ENCODE measurements at regions not wholly inside any gene's neighbourhood (a gene's known extent, or its start where the extent isn't known, plus 50 kb on each side); places are given as distances from the start of the nearest gene placed in this dataset.
"Not testable (repeated sequence)": the region's sequence is repeated elsewhere in the genome, so short reads cannot be mapped to it uniquely, and the experiment has no call there.

DNA sequence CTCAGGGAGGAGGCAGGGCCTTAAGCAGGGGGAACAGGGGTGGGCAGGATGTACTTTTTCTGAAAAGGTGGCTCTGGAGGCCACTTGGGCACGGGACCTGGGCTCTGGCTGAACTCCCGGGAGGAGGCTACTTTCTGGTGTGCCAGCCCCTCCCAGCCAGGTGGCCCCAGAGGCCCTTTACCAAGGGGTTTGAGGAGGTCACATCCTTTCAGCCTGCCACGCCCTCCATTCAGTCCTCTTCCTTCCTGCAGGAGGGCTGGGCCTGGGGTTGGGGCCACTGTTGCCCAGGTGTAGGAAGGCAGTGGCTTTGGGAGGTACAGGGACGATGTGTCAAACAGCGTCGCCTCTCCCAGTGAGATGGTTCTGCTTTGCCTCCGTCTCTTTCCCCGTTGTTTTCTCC, 172.5 kb downstream of the ADRA2C start:
- not testable (repeated sequence) for H3K9me3 Mint-ChIP-seq (ENCODE audit: low read depth); ATAC-seq; H3K36me3 Mint-ChIP-seq; H3K4me3 Mint-ChIP-seq; H3K27ac Mint-ChIP-seq; H3K27me3 Mint-ChIP-seq; DNase-seq
- CTCF ChIA-PET: interaction anchor here (1.1 kb wide), 1 partner anchor 58 kb away, joined by 4 read pairs; no protein-coding TSS in a partner anchor
- H3K4me1 Mint-ChIP-seq: peaks cover 15% of the 10 kb centered on the region

DNA sequence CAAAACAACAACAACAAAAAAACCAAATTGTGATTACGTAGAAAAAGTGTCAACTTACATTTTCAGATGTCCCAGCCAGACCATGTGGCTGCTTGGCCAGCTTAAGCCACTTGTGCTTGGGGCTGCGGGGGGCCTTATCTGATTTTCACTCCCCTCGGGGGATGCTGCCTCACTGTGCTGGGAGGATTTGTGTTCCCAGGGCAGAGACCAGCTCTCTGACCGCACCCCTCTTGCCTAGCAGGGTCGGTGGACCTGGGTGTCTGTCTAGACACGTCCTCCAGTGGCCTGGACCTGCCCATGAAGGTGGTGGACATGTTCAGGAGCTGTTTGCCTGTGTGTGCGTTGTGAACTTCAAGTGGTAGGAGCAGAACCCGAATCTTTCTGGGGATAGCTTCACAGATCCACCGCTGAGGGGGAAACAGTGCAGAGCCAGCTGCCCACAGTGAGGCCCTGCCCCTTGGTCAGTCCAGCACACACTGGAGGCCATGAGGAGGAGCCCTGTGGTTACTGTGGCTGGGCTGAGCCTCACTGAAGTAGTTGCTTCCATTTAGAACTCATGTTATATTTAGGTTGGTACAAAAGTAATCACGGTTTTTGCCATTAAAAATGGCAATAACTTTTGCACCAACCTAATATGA, 173.9 kb downstream of the ADRA2C start:
- CTCF ChIA-PET: interaction anchor here (1.1 kb wide), 1 partner anchor 60 kb away, joined by 4 read pairs; no protein-coding TSS in a partner anchor
- not testable (repeated sequence) for H3K27ac Mint-ChIP-seq; H3K4me3 Mint-ChIP-seq; ATAC-seq; DNase-seq; H3K9me3 Mint-ChIP-seq (ENCODE audit: low read depth); H3K27me3 Mint-ChIP-seq; H3K36me3 Mint-ChIP-seq
- H3K4me1 Mint-ChIP-seq: peaks cover 15% of the 10 kb centered on the region

DNA sequence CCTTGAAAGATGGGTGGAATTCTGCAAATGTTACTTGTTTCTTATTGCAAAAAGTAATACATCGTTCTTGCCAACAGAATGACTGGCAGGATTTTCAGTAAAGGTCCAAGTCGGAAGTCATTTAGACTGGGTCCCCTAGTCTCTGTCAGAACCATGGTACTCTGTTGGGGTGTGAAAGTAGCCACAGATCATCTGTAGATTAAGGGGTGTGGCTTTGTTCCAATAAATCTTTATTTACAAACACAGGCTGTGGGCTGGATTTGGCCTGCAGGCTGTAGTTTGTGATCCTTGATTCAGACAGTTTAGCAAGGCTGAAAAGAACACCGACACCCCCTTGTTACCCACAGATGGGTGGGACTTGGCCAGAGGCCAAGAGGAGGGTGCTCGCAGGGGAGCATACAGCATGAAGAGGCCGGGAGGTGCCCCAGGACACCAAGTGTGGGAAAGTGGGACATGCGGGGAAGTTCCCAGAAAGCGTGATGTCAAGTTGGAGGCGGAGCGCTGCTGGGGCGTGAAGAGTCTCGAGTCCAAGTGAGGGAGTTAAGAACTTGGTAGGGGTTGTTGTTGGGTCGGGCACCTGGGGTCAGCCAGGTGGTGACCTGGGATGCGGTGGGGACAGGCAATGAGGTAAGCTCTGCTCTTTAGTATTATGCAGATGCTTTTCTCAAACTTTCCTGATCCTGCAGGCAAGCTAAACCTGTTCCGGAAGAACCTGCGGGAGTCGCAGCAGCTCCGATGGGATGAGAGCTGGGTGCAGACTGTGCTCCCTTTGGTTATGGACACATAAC, 175.7 kb downstream of the ADRA2C start:
- CTCF ChIA-PET: interaction anchor here (0.8 to 1.1 kb wide), 5 partner anchors 12 to 62 kb away, joined by 3 to 6 read pairs (median 3); no protein-coding TSS in a partner anchor
- not testable (repeated sequence) for ATAC-seq; H3K4me3 Mint-ChIP-seq; H3K27me3 Mint-ChIP-seq; H3K36me3 Mint-ChIP-seq; H3K27ac Mint-ChIP-seq; DNase-seq; H3K9me3 Mint-ChIP-seq (ENCODE audit: low read depth)
- peaks cover 15% of the 10 kb centered on the region for H3K4me1 Mint-ChIP-seq

DNA sequence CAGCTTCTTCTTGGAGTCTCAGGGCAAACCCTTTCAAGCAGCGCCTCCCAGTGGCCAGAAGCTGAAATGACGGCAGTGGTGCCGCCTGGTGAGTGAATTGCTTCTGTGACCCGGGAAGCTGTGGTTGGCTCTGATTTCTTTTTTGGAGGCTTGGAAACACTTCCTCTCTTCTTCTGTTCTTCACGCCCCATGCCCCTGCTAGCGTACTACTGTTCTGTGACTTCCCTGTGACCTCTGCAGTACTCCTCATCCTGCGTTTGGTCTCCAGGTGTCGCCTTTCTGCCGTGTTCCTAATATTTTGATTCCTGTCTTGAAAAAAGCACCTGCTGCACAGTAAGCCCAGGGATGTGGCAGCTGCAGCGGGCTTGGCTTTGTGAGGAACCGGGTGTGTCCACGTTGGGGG, 176.4 kb downstream of the ADRA2C start:
- H3K27ac Mint-ChIP-seq: not testable (repeated sequence)
- CTCF ChIA-PET: interaction anchor here (0.5 to 1.1 kb wide), 6 partner anchors 12 to 1920 kb away, joined by 3 to 6 read pairs (median 3); no protein-coding TSS in a partner anchor

DNA sequence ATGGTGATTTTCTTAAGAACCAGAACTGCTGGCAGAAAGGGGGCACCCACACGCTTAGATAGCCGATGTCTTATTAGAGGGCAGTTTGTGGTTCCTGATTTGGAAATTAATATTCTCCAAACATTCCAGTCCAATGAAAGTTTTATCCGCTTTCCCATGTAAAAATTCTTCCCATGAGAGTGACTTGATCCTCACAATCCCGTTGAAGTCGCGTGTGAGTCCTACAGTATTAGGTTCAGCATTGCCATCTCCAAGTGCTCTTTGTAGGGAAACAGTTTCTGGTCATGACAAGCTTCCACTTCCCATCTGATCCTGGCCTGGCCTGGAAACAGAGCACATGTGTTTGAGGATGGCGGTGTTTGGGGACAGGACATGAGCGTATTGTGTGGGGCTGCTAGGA, 176.9 kb downstream of the ADRA2C start:
- H3K4me1 Mint-ChIP-seq: peaks cover 13% of the 10 kb centered on the region
- CTCF ChIA-PET: interaction anchor here (0.5 to 1.1 kb wide), 4 partner anchors 11 to 1920 kb away, joined by 3 to 4 read pairs (median 4); no protein-coding TSS in a partner anchor
- not testable (repeated sequence) for H3K36me3 Mint-ChIP-seq; H3K27ac Mint-ChIP-seq; H3K4me3 Mint-ChIP-seq; H3K9me3 Mint-ChIP-seq (ENCODE audit: low read depth); ATAC-seq; DNase-seq; H3K27me3 Mint-ChIP-seq

More for the DNA sequence above, 176.4 kb downstream of the ADRA2C start:
- not testable (repeated sequence) for H3K4me3 Mint-ChIP-seq; H3K36me3 Mint-ChIP-seq; H3K9me3 Mint-ChIP-seq (ENCODE audit: low read depth); H3K27me3 Mint-ChIP-seq; ATAC-seq
- peaks cover 15% of the 10 kb centered on the region for H3K4me1 Mint-ChIP-seq
- DNase-seq: peak; percentile 74

DNA sequence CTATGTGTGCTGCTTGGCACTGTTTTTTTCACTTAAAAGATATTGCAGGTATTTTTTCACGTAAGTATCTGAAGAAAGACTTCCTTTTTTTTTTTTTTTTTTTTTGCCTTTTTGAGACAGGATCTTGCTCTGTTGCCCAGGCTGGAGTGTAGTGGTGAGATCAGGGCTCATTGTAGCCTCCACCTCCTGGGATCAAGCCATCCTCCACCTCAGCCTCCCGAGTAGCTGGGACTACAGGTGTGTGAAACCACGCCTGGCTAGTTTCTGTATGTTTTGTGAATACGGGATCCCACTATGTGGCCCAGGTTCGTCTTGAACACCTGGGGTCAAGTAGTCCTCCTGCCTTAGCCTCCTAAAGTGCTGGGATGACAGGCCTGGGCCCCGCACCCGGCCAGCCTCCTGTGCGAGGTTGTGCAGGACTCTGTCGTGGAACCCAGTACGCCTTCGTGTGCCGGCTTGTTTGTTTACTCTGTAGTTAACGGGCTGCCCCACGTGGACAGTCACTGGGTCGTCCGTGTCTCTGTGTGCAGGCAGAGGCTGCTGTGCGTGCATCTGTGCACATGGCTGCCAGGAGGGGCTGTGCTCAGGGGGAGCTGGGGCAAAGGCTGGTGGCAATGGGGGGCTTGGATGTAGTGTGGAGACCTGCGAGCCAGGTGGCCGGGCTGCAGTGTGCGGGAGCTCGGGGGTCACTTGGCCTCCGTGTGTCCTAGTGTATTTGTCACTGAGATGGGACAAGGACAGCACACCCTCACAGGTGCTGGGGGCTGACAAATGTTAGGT, 179.5 kb downstream of the ADRA2C start:
- Mint-ChIP-seq H3K4me3 (no peak overlapping the region), H3K27me3 (no peaks in the 10 kb centered on the region), H3K36me3 (no peaks in the 10 kb centered on the region), H3K9me3 (ENCODE audit: low read depth) (no peaks in the 10 kb centered on the region), H3K4me1 (peaks cover 4% of the 10 kb centered on the region), H3K27ac (no peak overlapping the region)
- DNase-seq (no peak), ATAC-seq (no peak)
- CTCF ChIA-PET: interaction anchor here (1.8 kb wide), 1 partner anchor 65 kb away, joined by 4 read pairs; no protein-coding TSS in a partner anchor

DNA sequence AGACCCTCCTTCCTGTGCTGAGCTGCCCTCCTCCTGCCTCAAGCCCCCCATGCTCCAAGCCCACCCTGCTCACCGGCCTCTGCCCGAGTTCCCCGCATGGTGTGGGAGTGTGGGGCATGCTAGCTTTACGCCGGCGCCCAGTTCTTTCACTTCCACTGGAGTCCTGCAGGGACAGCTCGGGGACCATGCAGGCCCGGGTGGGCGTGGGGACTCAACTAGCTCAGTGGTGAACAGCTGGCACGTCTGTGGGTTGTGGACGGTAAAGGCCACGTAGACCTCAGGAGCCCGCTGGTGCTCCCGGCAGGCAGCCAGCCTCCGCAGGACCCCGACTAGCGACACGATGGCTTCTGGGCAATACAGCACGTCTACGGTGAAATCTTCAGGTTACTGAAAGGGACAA, 180.4 kb downstream of the ADRA2C start:
- not testable (repeated sequence) for H3K27me3 Mint-ChIP-seq; H3K4me1 Mint-ChIP-seq; H3K9me3 Mint-ChIP-seq (ENCODE audit: low read depth); DNase-seq; H3K36me3 Mint-ChIP-seq; H3K4me3 Mint-ChIP-seq; H3K27ac Mint-ChIP-seq; ATAC-seq
- CTCF ChIA-PET: interaction anchor here (1.8 kb wide), 1 partner anchor 66 kb away, joined by 4 read pairs; no protein-coding TSS in a partner anchor

DNA sequence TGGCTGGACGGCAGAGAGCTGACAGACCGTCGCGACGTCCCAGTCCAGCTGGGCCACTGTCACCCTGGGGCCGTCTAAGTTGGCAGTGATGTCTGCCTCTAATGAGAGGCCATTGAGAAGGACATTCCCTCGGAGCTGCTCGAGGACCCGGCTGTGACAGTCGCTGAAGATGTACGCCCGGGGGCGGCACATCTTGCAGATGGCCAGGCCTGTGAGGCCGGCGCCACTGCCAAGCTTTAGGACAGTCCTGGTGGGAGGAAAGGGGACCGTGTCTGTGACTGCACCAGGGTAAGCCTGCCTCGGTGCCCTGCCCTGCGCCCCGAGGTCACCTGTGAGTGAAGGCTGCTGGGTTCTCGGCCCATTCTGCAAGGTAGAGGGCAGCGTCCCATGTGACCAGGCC, 181.6 kb downstream of the ADRA2C start:
- not testable (repeated sequence) for H3K27me3 Mint-ChIP-seq; H3K27ac Mint-ChIP-seq; H3K4me1 Mint-ChIP-seq; H3K4me3 Mint-ChIP-seq; DNase-seq; H3K9me3 Mint-ChIP-seq (ENCODE audit: low read depth); H3K36me3 Mint-ChIP-seq; ATAC-seq
- CTCF ChIA-PET: interaction anchor here (0.6 kb wide), 1 partner anchor 1162 kb away, joined by 4 read pairs; no protein-coding TSS in a partner anchor

DNA sequence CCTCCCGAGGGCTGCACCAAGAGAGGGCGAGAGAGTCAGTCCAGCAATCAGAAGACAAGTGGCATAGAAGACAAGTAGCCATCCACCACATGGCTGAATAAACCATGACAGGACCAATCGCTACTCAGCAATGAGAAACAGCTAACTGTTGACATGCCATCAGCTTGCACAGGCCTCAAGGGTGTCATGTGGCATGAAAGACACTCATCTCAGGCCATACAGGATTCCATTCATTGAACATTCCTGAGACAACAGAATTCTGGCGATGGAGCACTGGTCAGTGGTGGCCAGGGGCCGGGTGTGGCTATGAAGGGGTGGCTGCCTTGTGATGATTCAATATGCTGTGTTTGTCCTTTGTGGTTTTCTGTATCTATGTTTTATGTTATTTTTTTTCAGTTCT, 182.0 kb downstream of the ADRA2C start:
- H3K4me3 Mint-ChIP-seq; H3K27ac Mint-ChIP-seq; DNase-seq; H3K9me3 Mint-ChIP-seq (ENCODE audit: low read depth); H3K27me3 Mint-ChIP-seq; ATAC-seq; H3K36me3 Mint-ChIP-seq; H3K4me1 Mint-ChIP-seq: not testable (repeated sequence)
- CTCF ChIA-PET: interaction anchor here (0.6 kb wide), 1 partner anchor 1162 kb away, joined by 4 read pairs; no protein-coding TSS in a partner anchor

DNA sequence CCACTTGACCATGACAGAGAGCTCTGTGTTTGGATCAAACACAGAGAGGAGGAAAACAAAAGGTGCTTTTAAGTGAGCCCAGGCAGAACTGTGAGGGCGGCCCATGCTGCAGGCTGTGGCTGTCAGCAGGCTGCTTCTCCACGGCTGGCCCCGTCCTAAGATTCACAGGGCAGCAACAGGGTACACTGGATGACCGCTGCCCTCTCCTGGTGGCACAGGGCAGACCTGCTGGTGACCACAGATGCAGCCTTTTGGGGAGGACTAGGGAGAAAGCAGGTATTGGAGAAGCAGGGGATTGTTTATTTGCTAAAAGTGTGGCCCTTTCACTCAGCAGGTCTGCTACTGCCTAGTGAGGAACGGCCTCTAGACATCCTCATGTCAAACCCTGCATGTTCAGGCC, 183.7 kb downstream of the ADRA2C start:
- H3K27ac Mint-ChIP-seq; H3K9me3 Mint-ChIP-seq (ENCODE audit: low read depth); H3K4me3 Mint-ChIP-seq; DNase-seq; H3K4me1 Mint-ChIP-seq; CTCF ChIA-PET; H3K36me3 Mint-ChIP-seq; ATAC-seq; H3K27me3 Mint-ChIP-seq: not testable (repeated sequence)

DNA sequence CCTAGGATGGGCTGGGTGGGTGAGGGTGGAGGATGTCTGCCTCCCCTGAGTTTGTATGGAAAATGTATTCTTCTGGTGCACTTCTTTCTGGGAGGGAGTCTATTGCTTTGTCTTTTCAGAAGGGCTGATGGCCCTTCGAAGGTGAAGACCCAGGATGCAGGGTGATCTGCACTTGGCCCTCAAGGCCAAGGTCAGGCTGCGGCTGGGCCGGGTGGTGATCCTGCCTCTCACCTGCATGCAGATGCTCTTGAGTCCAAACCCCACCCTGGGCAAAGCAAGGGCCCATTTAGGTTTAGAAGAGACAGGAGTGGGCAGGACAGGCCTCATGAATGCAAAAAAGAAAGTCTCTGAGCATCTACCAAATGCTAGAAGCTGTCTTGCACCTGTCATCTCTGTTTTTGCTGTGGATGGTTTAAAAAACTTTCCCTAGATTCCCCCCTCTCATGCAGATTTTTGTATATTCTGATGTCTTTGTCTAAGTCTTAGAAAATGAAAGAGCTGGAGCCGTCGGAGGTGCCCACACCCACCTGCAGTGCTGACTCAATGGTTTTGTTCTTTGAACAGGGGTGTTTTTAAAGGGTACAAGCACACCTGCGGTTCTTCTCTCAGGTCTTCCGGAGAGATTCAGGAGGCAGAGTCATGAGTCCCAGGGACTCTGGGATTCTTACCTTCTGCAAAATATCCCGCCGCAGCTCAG, 186.4 kb downstream of the ADRA2C start:
- H3K9me3 Mint-ChIP-seq (ENCODE audit: low read depth); ATAC-seq; H3K27ac Mint-ChIP-seq; H3K27me3 Mint-ChIP-seq; H3K36me3 Mint-ChIP-seq; CTCF ChIA-PET; H3K4me3 Mint-ChIP-seq; DNase-seq: not testable (repeated sequence)
- peaks cover 13% of the 10 kb centered on the region for H3K4me1 Mint-ChIP-seq

DNA sequence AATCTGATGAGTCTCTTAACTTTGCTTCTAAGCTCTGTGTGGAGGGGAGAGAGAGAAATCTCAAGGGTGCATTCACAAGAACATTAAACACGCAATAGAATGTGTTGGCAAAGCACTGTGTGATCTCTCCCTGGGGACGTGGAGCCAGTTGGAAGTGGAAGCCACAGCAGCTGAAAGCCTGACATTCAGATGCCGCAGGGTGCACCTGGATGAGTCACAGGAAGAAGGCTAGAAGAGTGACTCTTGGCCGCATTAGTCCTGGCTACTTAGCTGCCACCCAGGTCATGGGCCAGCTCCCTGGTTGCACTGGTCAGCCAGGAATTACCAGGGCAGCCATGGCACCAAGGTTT, 186.9 kb downstream of the ADRA2C start:
- H3K4me3 Mint-ChIP-seq; H3K9me3 Mint-ChIP-seq (ENCODE audit: low read depth); DNase-seq; H3K27ac Mint-ChIP-seq; ATAC-seq; CTCF ChIA-PET; H3K27me3 Mint-ChIP-seq; H3K36me3 Mint-ChIP-seq: not testable (repeated sequence)
- H3K4me1 Mint-ChIP-seq: peaks cover 13% of the 10 kb centered on the region
